Uterus (tissue), 3 donors: ENCODE measurements at regions not wholly inside any gene's neighbourhood (a gene's known extent, or its start where the extent isn't known, plus 50 kb on each side); places are given as distances from the start of the nearest gene placed in this dataset.

Source experiments
- DNase-seq, 2 donors: peaks; one replicate each; pipeline ENCODE4 v3.0.0-alpha.2; 2019 to 2020
- H3K27ac ChIP-seq, 2 donors: fragments of 200-600 bp; sonication (generic); 1 replicate in 1 of 2; 2 replicates in 1 of 2; pipeline ENCODE4 v1.5.1; 2016 to 2018
- H3K27me3 ChIP-seq, 2 donors: fragments of 200-600 bp; sonication (generic); one replicate each; pipeline ENCODE4 v1.5.1; 2018 to 2019; ENCODE audit warnings: control low read depth in 1 of 2
- H3K36me3 ChIP-seq, 2 donors: fragments of 200-600 bp; sonication (generic); one replicate each; pipeline ENCODE4 v1.5.1; 2019; ENCODE audit warnings: control low read depth in 1 of 2
- H3K4me1 ChIP-seq, 2 donors: fragments of 200-600 bp; sonication (generic); one replicate each; pipeline ENCODE4 v1.5.1; 2018 to 2019; ENCODE audit warnings: control low read depth in 1 of 2
- H3K4me3 ChIP-seq, 2 donors: fragments of 200-600 bp; sonication (generic); 1 replicate in 1 of 2; 2 replicates in 1 of 2; pipeline ENCODE4 v1.5.1; 2018 to 2019; ENCODE audit warnings: mild to moderate bottlenecking in 1 of 2
- H3K9me3 ChIP-seq, 2 donors: fragments of 200-600 bp; sonication (generic); one replicate each; pipeline ENCODE4 v1.5.1; 2019; ENCODE audit warnings: control low read depth in 1 of 2
- CTCF ChIP-seq, 4 experiments: fragments of 200-600 bp in 2 of 4; fragments of 450-650 bp in 2 of 4; sonication (generic) in 2 of 4; IDR thresholded peaks; one replicate each; pipeline ENCODE4 v1.5.1; 2016 to 2019; ENCODE audit warnings: antibody characterized with exemption in 4 of 4, mild to moderate bottlenecking in 2 of 4, moderate library complexity in 1 of 4
- POLR2A ChIP-seq, 2 donors: fragments of 450-650 bp; IDR thresholded peaks; one replicate each; pipeline ENCODE4 v1.6.1; 2016; ENCODE audit warnings: antibody characterized with exemption in 2 of 2, mild to moderate bottlenecking in 1 of 2, moderate library complexity in 1 of 2
- intact Hi-C: fragments of 100-400 bp; cut with DNase I; formaldehyde crosslinking; loops from one replicate; pipeline ENCODE4 v1.15.1; 2023; ENCODE audit warnings: low total_unique reads
- donor health status: DM: yes; HTN: yes; CAD: no.

- Histone ChIP-seq H3K27ac (no peak overlapping the region), H3K27me3 (no peaks in the 10 kb centered on the region), H3K4me1 (no peaks in the 10 kb centered on the region), H3K4me3 (no peak overlapping the region), H3K9me3 (no peaks in the 10 kb centered on the region), H3K36me3 (no peaks in the 10 kb centered on the region)
- intact Hi-C loops, result no loop called here
- no peak for DNase-seq
- TF ChIP-seq CTCF (IDR thresholded peaks at IDR 0.05) (no peak), POLR2A (IDR thresholded peaks at IDR 0.05) (no peak)
Observed at GRCh38 chr5:152151940-152152339, 227.3 kb upstream of the GLRA1 start.

- no peaks in the 10 kb centered on the region for H3K4me1 ChIP-seq
- H3K27ac ChIP-seq, result no peak overlapping the region
- DNase-seq, result no peak
- no peak for TF ChIP-seq CTCF (IDR thresholded peaks at IDR 0.05)
- no peak for TF ChIP-seq POLR2A (IDR thresholded peaks at IDR 0.05)
- no peaks in the 10 kb centered on the region for H3K27me3 ChIP-seq
- H3K36me3 ChIP-seq, result no peaks in the 10 kb centered on the region
- no peaks in the 10 kb centered on the region for H3K9me3 ChIP-seq
- intact Hi-C loops, result no loop called here
- H3K4me3 ChIP-seq, result no peak overlapping the region
Observed at GRCh38 chr5:152151113-152151512, 226.5 kb upstream of the GLRA1 start.

- Histone ChIP-seq H3K9me3 (no peaks in the 10 kb centered on the region), H3K27me3 (no peaks in the 10 kb centered on the region), H3K36me3 (no peaks in the 10 kb centered on the region), H3K27ac (no peak overlapping the region), H3K4me3 (no peak overlapping the region), H3K4me1 (no peaks in the 10 kb centered on the region)
- no peak for TF ChIP-seq POLR2A (IDR thresholded peaks at IDR 0.05)
- TF ChIP-seq CTCF (IDR thresholded peaks at IDR 0.05), result no peak
- no peak for DNase-seq
- intact Hi-C loops, result no loop called here
Observed at GRCh38 chr5:152147286-152147685, 222.6 kb upstream of the GLRA1 start.

GRCh38 chr5:152146566-152146965, 221.9 kb upstream of the GLRA1 start:
- Histone ChIP-seq H3K27ac (no peak overlapping the region), H3K4me1 (no peaks in the 10 kb centered on the region), H3K4me3 (no peak overlapping the region), H3K27me3 (no peaks in the 10 kb centered on the region), H3K9me3 (no peaks in the 10 kb centered on the region), H3K36me3 (no peaks in the 10 kb centered on the region)
- TF ChIP-seq CTCF (IDR thresholded peaks at IDR 0.05) (no peak), POLR2A (IDR thresholded peaks at IDR 0.05) (no peak)
- intact Hi-C loops, result no loop called here
- DNase-seq, result no peak

- Histone ChIP-seq H3K9me3 (no peaks in the 10 kb centered on the region), H3K27ac (no peak overlapping the region), H3K4me3 (no peak overlapping the region), H3K4me1 (no peaks in the 10 kb centered on the region), H3K27me3 (no peaks in the 10 kb centered on the region), H3K36me3 (no peaks in the 10 kb centered on the region)
- TF ChIP-seq CTCF (IDR thresholded peaks at IDR 0.05) (no peak), POLR2A (IDR thresholded peaks at IDR 0.05) (no peak)
- no peak for DNase-seq
- intact Hi-C loops, result no loop called here
Observed at GRCh38 chr5:152144556-152144955, 219.9 kb upstream of the GLRA1 start.
